ENCODE measurements at regions not wholly inside any gene's neighbourhood (a gene's known extent, or its start where the extent isn't known, plus 50 kb on each side); places are given as distances from the start of the nearest gene placed in this dataset.
"Not testable (repeated sequence)": the region's sequence is repeated elsewhere in the genome, so short reads cannot be mapped to it uniquely, and the experiment has no call there.

- Histone ChIP-seq H3K36me3 (ENCODE audit: control insufficient read depth, insufficient read depth, low read length) (no peaks in the 10 kb centered on the region), H3K27me3 (ENCODE audit: control insufficient read depth, insufficient read depth, low read length) (no peaks in the 10 kb centered on the region), H3K4me3 (ENCODE audit: low read depth, low read length) (no peak overlapping the region)
- no peak for TF ChIP-seq CTCF (IDR thresholded peaks at IDR 0.05; ENCODE audit: insufficient read depth, low read length, poor library complexity, severe bottlenecking)
- DNase-seq (ENCODE audit: low read depth): no peak
Observed at GRCh38 chr1:233497679-233498078, 116.2 kb upstream of the KCNK1 start.

GRCh38 chr1:233500106-233500505 lies 113.8 kb upstream of the KCNK1 start:
- Histone ChIP-seq H3K27me3 (ENCODE audit: control insufficient read depth, insufficient read depth, low read length) (no peaks in the 10 kb centered on the region), H3K36me3 (ENCODE audit: control insufficient read depth, insufficient read depth, low read length) (no peaks in the 10 kb centered on the region), H3K4me3 (ENCODE audit: low read depth, low read length) (no peak overlapping the region)
- DNase-seq (ENCODE audit: low read depth): no peak
- no peak for TF ChIP-seq CTCF (IDR thresholded peaks at IDR 0.05; ENCODE audit: insufficient read depth, low read length, poor library complexity, severe bottlenecking)

DNA sequence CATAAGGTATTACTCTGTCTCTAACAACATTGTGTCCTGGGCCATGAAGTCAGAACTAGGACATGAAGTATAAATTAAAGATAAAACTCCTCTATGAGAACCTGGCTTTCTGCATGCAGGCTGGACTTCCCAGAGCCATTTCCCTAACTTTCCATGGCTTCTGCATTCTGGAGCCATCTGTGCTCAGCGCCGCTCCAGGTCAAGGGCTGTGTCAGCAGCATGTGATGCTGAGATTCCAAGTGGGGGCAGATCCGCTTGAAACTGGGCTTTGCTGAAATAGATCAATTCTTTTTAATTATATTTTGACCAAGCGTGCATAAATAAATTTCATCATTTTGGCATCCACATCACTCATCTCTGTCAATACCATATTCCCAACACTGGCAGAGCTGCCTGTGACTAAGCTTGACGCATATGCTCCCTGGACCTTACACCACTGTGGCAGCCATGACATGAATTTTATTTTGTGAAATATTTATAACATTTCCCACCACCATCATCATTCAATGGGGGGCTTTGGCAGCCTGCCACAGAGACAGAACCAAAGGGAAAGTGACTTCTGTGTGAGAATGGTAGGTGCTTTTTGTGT lies 110.4 kb upstream of the KCNK1 start:
- no peaks in the 10 kb centered on the region for H3K36me3 ChIP-seq (ENCODE audit: control insufficient read depth, insufficient read depth, low read length)
- no peak for TF ChIP-seq CTCF (IDR thresholded peaks at IDR 0.05; ENCODE audit: insufficient read depth, low read length, poor library complexity, severe bottlenecking)
- H3K4me3 ChIP-seq (ENCODE audit: low read depth, low read length): no peak overlapping the region
- no peaks in the 10 kb centered on the region for H3K27me3 ChIP-seq (ENCODE audit: control insufficient read depth, insufficient read depth, low read length)
- DNase-seq (ENCODE audit: low read depth): no peak

- H3K27me3 ChIP-seq (ENCODE audit: control insufficient read depth, insufficient read depth, low read length): no peaks in the 10 kb centered on the region
- no peak overlapping the region for H3K4me3 ChIP-seq (ENCODE audit: low read depth, low read length)
- DNase-seq (ENCODE audit: low read depth): no peak
- TF ChIP-seq CTCF (IDR thresholded peaks at IDR 0.05; ENCODE audit: insufficient read depth, low read length, poor library complexity, severe bottlenecking): no peak
- H3K36me3 ChIP-seq (ENCODE audit: control insufficient read depth, insufficient read depth, low read length): no peaks in the 10 kb centered on the region
Observed at GRCh38 chr1:233505130-233505529, 108.8 kb upstream of the KCNK1 start.

DNA sequence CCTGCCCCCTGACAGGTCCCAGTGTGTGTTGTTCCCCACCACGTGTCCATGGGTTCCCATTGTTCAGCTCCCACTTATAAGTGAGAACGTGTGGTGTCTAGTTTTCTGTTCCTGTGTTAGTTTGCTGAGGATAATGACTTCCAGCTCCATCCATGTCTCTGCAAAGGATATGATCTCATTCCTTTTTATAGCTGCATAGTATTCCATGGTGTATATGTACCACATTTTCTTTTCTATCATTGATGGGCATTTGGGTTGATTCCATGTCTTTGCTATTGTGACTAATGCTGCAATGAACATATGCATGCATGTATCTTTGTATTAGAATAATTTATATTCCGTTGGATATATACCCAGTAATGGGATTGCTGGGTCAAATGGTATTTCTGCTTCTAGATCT lies 108.0 kb upstream of the KCNK1 start:
- H3K27me3 ChIP-seq (ENCODE audit: control insufficient read depth, insufficient read depth, low read length); H3K36me3 ChIP-seq (ENCODE audit: control insufficient read depth, insufficient read depth, low read length): not testable (repeated sequence)

DNA sequence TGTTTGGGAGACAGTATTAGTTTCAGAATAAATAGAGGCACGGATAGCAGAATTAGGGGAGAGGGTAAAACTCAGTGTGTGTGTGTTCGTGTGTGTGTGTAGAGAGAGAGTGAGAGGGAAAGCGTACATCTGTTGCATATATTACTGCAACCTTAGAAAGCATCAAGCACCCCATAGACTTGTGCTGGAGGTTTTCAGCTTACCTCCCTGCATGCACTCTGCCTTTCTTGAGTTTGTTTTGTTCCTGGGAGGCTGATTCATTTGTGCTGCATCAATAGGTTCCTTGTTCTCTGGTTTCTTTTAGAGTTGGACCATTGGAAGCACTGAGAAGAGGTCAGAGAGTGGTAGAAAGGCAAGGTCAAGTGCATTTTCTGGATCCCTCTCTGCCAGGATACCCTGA lies 104.4 kb upstream of the KCNK1 start:
- DNase-seq (ENCODE audit: low read depth): no peak
- no peaks in the 10 kb centered on the region for H3K36me3 ChIP-seq (ENCODE audit: control insufficient read depth, insufficient read depth, low read length)
- H3K4me3 ChIP-seq (ENCODE audit: low read depth, low read length): no peak overlapping the region
- no peak for TF ChIP-seq CTCF (IDR thresholded peaks at IDR 0.05; ENCODE audit: insufficient read depth, low read length, poor library complexity, severe bottlenecking)
- no peaks in the 10 kb centered on the region for H3K27me3 ChIP-seq (ENCODE audit: control insufficient read depth, insufficient read depth, low read length)

More for the DNA sequence above, 108.0 kb upstream of the KCNK1 start:
- not testable (repeated sequence) for DNase-seq (ENCODE audit: low read depth); H3K4me3 ChIP-seq (ENCODE audit: low read depth, low read length)
